Parathyroid adenoma (tissue), 2 donors: ENCODE measurements at regions not wholly inside any gene's neighbourhood (a gene's known extent, or its start where the extent isn't known, plus 50 kb on each side); places are given as distances from the start of the nearest gene placed in this dataset.
"Not testable (repeated sequence)": the region's sequence is repeated elsewhere in the genome, so short reads cannot be mapped to it uniquely, and the experiment has no call there.

Experiments
- H2AFZ ChIP-seq: fragments of 300-600 bp; sonication (generic); one replicate; pipeline ENCODE4 v1.7.0; 2017; ENCODE audit warnings: antibody characterized with exemption, mild to moderate bottlenecking
- H3K27ac ChIP-seq: fragments of 300-600 bp; sonication (generic); one replicate; pipeline ENCODE4 v1.7.0; 2017
- H3K27me3 ChIP-seq: fragments of 300-600 bp; sonication (generic); one replicate; pipeline ENCODE4 v1.7.0; 2017; ENCODE audit warnings: low read length; ENCODE audit not compliant: control insufficient read depth, insufficient read depth
- H3K36me3 ChIP-seq: fragments of 300-600 bp; sonication (generic); one replicate; pipeline ENCODE4 v1.7.0; 2017; ENCODE audit warnings: low read length; ENCODE audit not compliant: control insufficient read depth, insufficient read depth
- H3K4me1 ChIP-seq: fragments of 300-600 bp; sonication (generic); one replicate; pipeline ENCODE4 v1.7.0; 2017; ENCODE audit warnings: control low read depth
- H3K4me2 ChIP-seq: fragments of 300-600 bp; sonication (generic); one replicate; pipeline ENCODE4 v1.7.0; 2017; ENCODE audit warnings: low read length
- H3K4me3 ChIP-seq: fragments of 300-600 bp; sonication (generic); one replicate; pipeline ENCODE4 v1.7.0; 2017; ENCODE audit warnings: low read depth, low read length
- H3K79me2 ChIP-seq: fragments of 300-600 bp; sonication (generic); one replicate; pipeline ENCODE4 v1.7.0; 2017; ENCODE audit warnings: control low read depth
- H3K9ac ChIP-seq: fragments of 300-600 bp; sonication (generic); one replicate; pipeline ENCODE4 v1.7.0; 2017; ENCODE audit warnings: mild to moderate bottlenecking
- H3K9me3 ChIP-seq: fragments of 300-600 bp; sonication (generic); one replicate; pipeline ENCODE4 v1.7.0; 2017; ENCODE audit warnings: low read length; ENCODE audit not compliant: control insufficient read depth
- TF ChIP-seq, protein P1 (sequence below): fragments of 300-600 bp; sonication (generic); IDR thresholded peaks from one replicate; pipeline ENCODE4 v1.7.0; 2017; ENCODE audit warnings: antibody characterized with exemption, mild to moderate bottlenecking
- donor health status: primary hyperparathyroidism.

DNA sequence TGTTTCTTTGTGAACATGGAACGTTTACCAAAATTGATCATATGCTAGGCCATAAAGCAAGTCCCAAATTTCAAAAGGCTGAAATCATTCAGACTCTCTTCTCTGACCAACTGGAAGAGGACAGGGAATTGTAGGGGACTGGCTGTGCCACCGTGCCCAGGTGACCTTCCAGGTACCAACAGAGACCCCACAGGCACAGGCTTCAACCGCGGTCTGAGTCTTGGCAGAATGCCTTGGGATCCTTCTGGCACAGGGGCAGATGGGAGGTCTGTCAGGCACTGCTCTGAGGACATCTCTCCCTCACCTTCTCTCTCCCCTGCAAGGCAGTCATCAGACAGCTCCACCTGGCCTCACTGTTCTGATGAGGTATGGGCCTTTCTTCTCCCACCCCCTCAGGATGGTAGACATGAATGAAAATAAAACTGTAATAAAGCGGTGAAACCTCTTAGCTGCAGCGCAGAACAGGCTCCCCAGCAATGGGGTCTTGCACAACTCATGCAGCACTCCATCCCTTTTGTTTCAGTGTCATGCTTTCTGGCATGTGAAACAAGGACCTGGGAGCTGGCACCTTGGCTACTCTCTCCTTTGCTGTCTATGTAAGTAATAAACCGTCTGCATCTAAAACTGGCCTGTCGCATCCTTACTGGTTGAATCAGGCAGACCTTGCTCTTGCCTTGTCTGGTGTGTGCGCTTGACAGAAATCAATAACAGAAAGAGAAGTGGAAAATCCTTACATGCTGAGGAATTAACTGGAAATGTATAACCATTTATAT lies 289.2 kb downstream of the KLF13 start:
- no peak overlapping the region for H2AFZ ChIP-seq

DNA sequence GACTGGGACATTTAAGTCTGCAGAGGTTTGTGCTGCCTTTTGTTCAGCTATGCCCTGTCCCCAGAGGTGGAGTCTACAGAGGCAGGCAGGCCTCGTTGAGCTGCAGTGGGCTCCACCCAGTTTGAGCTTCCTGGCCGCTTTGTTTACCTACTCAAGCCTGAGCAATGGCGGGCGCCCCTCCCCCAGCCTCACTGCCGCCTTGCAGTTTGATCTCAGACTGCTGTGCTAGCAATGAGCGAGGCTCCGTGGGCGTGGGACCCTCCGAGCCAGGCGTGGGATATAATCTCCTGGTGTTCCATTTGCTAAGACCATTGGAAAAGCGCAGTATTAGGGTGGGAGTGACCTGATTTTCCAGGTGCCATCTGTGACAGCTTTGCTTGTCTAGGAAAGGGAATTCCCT lies 296.7 kb downstream of the KLF13 start:
- not testable (repeated sequence) for H3K4me1 ChIP-seq, H3K79me2 ChIP-seq, H3K27ac ChIP-seq, H3K4me3 ChIP-seq, H3K36me3 ChIP-seq, H3K27me3 ChIP-seq, H3K4me2 ChIP-seq, H3K9ac ChIP-seq, H3K9me3 ChIP-seq, H2AFZ ChIP-seq

More for the DNA sequence above, 289.2 kb downstream of the KLF13 start:
- no peak overlapping the region for H3K4me3 ChIP-seq
- no peaks in the 10 kb centered on the region for H3K9me3 ChIP-seq
- H3K4me2 ChIP-seq = no peak overlapping the region
- no peaks in the 10 kb centered on the region for H3K79me2 ChIP-seq
- H3K27me3 ChIP-seq = no peaks in the 10 kb centered on the region
- H3K27ac ChIP-seq = no peak overlapping the region
- no peaks in the 10 kb centered on the region for H3K4me1 ChIP-seq
- no peaks in the 10 kb centered on the region for H3K36me3 ChIP-seq
- H3K9ac ChIP-seq = no peak overlapping the region
- TF ChIP-seq, protein P1, sequence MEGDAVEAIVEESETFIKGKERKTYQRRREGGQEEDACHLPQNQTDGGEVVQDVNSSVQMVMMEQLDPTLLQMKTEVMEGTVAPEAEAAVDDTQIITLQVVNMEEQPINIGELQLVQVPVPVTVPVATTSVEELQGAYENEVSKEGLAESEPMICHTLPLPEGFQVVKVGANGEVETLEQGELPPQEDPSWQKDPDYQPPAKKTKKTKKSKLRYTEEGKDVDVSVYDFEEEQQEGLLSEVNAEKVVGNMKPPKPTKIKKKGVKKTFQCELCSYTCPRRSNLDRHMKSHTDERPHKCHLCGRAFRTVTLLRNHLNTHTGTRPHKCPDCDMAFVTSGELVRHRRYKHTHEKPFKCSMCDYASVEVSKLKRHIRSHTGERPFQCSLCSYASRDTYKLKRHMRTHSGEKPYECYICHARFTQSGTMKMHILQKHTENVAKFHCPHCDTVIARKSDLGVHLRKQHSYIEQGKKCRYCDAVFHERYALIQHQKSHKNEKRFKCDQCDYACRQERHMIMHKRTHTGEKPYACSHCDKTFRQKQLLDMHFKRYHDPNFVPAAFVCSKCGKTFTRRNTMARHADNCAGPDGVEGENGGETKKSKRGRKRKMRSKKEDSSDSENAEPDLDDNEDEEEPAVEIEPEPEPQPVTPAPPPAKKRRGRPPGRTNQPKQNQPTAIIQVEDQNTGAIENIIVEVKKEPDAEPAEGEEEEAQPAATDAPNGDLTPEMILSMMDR = no peak

DNA sequence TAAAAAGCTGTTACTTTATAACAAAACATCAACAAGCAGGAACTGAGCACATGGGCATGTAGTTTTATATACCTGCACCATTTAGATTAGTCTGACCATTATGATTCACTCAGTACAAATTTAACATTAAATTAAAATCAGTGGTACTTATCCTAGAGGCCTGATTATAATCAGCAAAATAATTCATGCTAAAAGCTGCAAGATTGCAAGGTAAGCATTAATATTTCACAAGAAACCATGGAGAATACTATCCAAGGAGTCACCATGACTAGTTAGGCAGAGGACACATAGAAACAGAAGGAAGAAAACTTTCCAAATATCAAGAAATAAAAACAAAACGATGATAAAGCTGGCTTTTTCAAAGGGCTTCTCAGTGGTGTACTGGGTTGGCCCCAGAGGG lies 297.5 kb downstream of the KLF13 start:
- not testable (repeated sequence) for H2AFZ ChIP-seq, H3K27ac ChIP-seq, H3K4me3 ChIP-seq, H3K4me1 ChIP-seq, H3K27me3 ChIP-seq, H3K36me3 ChIP-seq, H3K79me2 ChIP-seq, H3K4me2 ChIP-seq, H3K9me3 ChIP-seq, H3K9ac ChIP-seq

DNA sequence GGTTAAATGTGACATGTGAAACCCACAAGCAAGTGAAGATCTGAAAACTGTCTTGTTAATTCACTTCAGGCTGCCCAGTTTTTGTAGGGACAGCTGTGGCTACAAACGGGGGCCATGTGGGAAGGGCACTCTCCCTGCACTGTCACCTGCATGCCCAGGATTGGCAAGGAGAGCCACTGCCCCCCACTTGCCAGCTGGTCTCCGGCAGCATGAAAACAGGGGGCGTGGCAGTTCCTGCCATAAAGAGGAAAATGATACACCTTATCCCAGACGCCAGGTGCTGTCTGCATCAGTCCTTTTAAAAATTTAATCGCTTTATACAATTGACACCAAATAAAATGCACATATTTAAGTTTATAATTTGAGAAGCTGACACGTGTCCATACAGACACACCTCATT lies 309.1 kb downstream of the KLF13 start:
- H3K36me3 ChIP-seq, H3K9ac ChIP-seq: not testable (repeated sequence)

DNA sequence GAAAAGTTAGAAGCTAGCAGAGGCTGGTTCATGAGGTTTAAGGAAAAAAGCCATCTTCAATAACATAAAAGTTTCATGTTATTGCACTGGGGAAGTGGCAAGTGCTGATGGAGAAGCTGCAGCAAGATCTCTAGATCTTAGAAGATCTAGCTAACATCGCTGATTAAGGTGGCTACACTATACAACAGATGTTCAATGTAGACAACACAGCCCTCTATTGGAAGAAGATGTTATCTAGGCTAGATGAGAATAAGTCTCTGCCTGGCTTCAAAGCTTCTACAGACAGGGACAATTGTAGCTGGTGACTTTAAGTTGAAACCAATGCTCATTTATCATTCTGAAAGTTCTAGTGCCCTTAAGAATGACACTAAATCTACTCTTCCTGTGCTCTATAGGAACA lies 310.3 kb downstream of the KLF13 start:
- not testable (repeated sequence) for H3K27ac ChIP-seq, H3K27me3 ChIP-seq, H3K79me2 ChIP-seq

More for the DNA sequence above, 309.1 kb downstream of the KLF13 start:
- not testable (repeated sequence) for H3K4me1 ChIP-seq, H3K4me2 ChIP-seq, H2AFZ ChIP-seq, H3K27me3 ChIP-seq, H3K79me2 ChIP-seq, H3K4me3 ChIP-seq, H3K9me3 ChIP-seq, H3K27ac ChIP-seq

DNA sequence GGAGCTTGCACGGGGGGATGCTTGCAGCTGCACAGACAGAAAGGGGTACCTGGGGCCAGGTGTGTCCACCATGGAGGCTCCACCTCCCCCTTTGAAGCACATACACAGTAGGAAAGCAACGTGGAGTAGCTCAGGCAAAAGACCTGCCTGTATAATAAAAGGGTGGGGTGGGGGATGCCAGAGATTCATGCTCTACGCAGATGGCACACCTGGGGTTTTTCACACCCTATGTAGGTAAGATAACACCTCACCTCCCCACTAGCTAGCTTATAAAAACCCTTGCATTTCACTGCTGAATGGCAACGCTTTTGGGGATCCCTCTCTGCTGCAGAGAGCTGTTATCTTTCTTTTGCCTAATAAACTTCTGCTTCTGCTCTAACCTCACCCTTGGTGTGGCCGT lies 317.3 kb downstream of the KLF13 start:
- not testable (repeated sequence) for H3K4me2 ChIP-seq, H3K27me3 ChIP-seq, H3K4me3 ChIP-seq, H2AFZ ChIP-seq, H3K9ac ChIP-seq, H3K4me1 ChIP-seq, H3K79me2 ChIP-seq, H3K9me3 ChIP-seq, H3K27ac ChIP-seq, H3K36me3 ChIP-seq

More for the DNA sequence above, 310.3 kb downstream of the KLF13 start:
- not testable (repeated sequence) for H3K4me3 ChIP-seq, H3K9ac ChIP-seq, H3K4me1 ChIP-seq, H3K9me3 ChIP-seq, H3K4me2 ChIP-seq, H2AFZ ChIP-seq, H3K36me3 ChIP-seq

DNA sequence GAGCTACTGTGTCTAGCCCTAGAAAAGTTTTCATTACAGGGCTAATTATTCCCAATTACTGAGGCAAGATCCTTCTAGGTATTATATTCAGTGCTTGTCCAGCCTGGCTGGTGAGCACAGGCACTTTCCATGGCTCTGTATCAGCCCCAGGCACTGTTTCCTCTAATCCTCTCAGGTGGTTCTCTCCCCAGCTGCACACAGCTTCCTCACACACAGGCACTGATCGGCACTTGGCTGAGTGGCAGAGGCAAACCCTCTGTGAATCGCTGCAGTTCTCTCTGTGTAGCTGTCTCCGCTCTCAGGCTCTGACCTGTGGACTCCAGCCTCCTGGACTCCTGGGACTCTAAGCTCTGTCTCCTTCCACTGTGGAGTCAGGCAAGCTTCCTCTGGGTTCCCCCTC lies 318.1 kb downstream of the KLF13 start:
- not testable (repeated sequence) for H2AFZ ChIP-seq, H3K4me2 ChIP-seq, H3K4me1 ChIP-seq, H3K79me2 ChIP-seq, H3K4me3 ChIP-seq, H3K36me3 ChIP-seq, H3K27ac ChIP-seq, H3K27me3 ChIP-seq, H3K9ac ChIP-seq, H3K9me3 ChIP-seq

DNA sequence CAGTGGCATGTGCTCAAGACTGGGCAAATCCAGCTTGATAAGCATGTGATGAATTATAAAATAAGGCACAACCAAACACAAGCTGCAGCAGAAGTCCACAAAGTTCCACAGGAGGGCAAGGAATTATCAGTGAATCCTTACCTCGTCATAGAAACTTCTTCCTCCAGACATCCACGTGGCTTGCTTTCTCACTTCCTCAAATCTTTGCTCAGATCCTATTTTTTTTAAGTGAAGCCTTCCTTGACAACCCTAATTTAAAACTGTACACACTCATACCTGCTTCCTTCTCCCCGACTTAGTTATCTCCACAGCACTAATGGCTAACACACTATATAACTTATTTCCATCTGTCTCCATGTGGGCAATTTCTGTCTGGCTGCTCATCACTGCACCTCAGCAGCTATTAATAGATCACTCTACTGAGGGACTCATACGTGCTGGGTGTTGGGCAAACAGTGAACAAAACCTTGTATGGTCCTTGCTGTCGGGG lies 320.7 kb downstream of the KLF13 start:
- H2AFZ ChIP-seq, H3K9me3 ChIP-seq, H3K36me3 ChIP-seq, H3K27me3 ChIP-seq, H3K4me2 ChIP-seq, H3K4me3 ChIP-seq, H3K79me2 ChIP-seq, H3K4me1 ChIP-seq, H3K9ac ChIP-seq, H3K27ac ChIP-seq: not testable (repeated sequence)

DNA sequence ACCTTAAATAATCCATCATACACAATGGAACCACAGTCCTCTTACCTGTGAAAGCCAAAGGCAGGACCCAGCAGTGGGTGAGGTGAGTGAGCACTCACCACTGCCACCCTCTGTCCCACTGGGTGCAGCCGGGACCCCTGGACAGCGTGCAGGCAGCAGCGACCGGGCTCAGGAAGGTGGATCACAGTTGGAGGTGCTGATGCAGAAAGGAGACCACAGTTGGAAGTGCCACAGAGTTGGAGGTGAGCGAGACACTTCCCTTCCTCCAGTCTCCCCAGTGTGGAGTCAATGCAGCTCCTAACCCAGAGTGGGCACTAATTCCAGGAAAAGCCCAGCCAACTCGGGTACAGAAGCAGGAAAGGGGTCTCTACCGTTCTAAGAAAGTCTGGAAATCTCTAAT lies 323.0 kb downstream of the KLF13 start:
- H2AFZ ChIP-seq, H3K27me3 ChIP-seq, H3K4me2 ChIP-seq, H3K4me1 ChIP-seq, H3K79me2 ChIP-seq, H3K9me3 ChIP-seq, H3K4me3 ChIP-seq, H3K27ac ChIP-seq, H3K9ac ChIP-seq, H3K36me3 ChIP-seq: not testable (repeated sequence)
